HG03469 (cell line): ENCODE measurements at regions not wholly inside any gene's neighbourhood (a gene's known extent, or its start where the extent isn't known, plus 50 kb on each side); places are given as distances from the start of the nearest gene placed in this dataset.
"Not testable (repeated sequence)": the region's sequence is repeated elsewhere in the genome, so short reads cannot be mapped to it uniquely, and the experiment has no call there.

ENCODE experiments used
- ATAC-seq: cut with Tn5 transposase; IDR thresholded peaks from one replicate; pipeline ENCODE4 v1.9.1; 2021; ENCODE audit warnings: mild to moderate bottlenecking, moderate library complexity, moderate number of reproducible peaks; ENCODE audit not compliant: unreplicated experiment

DNA sequence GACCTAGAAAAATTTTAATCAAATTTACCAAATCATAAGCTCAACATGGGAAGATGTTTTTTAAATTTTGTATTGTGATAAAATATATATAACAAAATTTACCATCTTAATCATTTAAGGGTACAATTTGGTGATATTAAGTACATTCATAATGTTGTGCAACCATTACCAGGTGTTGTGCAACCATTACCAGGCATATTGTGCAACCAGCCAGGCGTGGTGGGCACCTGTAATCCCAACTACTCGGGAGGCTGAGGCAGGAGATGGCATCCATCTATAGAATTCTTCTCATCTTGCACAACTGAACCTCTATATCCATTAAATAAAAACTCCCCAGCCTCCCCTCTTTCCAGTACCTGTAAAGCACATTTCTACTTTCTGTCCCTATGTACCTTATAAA lies 124.5 kb upstream of the SLC13A1 start:
- ATAC-seq, result no peak

DNA sequence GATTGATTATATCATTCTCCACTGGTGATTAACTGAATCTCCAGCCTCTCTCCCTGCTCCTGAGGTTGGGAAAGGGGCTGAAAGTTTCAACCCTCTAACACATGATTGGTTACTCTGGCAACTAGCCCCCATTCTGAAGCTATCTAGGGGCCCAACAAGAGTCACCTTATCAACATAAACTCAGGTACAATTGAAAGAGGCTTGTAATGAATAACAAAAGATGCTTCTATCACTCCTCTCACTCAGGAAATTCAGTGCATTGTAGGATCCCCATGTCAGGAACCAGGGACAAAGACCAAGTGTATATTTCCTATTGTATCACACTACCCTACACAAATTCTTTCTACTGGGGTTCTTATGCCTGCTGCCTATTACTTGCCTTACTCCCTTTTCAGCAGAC lies 123.9 kb upstream of the SLC13A1 start:
- no peak for ATAC-seq

DNA sequence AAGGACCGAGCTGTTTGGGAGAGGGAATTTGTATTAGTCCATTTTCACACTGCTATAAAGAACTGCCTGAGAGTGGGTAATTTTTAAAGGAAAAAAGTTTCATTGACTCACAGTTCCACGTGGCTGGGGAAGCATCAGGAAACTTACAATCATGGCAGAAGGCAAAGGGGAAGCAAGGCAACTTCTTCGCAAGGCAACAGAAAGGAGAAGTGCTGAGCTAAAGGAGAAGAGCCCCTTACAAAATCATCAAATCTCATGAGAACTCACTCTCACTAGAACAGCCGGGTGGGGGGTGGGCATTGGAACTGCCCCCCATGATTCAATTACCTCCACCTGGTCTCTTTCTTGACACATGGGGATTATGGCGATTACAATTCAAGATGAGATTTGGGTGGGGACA lies 121.8 kb upstream of the SLC13A1 start:
- not testable (repeated sequence) for ATAC-seq

DNA sequence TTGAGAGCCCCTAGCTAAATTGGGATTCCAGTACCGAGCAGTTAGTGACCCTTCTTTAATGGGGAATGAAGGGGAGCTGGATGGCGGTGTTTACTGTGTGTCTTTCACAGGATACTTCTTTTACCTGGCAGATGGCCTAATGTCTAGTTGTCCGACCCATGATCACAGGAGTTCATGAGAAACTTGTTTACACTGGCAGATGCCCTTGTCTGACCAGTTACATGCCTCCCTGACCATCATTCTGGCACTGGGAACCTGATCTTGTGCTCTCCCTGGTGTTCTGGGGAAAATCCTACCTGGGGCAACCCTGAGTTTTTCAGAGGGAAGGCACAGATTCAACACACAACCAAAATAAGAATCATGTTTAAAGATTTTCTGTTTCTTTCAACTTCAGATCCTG lies 120.1 kb upstream of the SLC13A1 start:
- ATAC-seq, result no peak

DNA sequence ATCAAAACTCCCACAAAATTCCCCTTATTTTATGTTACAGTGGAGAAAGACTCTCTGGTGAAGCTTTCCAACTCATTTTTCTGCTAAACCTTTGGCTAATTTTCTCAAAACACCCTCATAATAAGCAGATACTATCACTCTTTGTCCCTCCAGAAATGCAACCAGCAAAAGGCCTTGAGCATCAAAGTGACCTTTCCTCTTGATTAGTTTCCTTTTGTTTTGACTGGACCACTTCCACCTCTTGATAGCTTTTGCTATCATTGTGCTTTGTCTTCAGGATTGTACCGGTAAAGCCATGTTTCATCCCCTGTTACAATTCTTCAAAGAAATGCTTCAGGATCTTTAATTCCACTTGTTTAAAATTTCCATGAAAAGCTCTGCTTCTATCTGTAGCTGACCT lies 115.1 kb upstream of the SLC13A1 start:
- no peak for ATAC-seq

DNA sequence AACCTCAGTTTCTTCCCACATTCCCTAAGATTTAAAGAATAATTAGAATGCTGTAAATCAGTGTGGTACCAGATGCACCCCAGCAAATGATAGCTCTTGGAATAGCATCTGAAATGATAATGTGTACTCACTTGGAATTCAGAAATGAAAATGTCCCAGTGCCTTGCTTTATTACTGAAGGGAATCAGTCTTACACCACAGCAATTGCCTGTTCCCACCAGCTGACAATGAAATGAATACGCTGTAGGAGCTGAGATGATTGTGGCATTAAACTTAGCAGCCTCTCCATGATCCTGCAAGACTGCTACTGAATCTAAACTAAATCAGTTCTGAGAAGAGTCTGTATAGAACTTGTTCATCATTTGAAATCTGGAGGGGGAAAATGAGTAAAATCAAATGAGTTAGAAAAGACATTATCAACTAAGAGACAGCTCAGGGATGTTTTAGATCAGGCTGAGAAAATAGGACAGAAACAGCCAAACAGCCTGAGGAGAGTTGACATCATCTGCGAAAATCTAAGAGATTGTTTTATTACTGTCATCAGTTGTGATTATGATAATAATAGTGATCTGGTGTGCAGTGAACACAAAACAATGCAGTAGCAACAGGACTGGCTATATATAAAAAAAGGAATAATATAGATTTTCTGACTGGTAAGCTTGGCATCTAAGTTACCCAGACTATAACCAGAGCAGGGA lies 108.6 kb upstream of the SLC13A1 start:
- ATAC-seq, result no peak

DNA sequence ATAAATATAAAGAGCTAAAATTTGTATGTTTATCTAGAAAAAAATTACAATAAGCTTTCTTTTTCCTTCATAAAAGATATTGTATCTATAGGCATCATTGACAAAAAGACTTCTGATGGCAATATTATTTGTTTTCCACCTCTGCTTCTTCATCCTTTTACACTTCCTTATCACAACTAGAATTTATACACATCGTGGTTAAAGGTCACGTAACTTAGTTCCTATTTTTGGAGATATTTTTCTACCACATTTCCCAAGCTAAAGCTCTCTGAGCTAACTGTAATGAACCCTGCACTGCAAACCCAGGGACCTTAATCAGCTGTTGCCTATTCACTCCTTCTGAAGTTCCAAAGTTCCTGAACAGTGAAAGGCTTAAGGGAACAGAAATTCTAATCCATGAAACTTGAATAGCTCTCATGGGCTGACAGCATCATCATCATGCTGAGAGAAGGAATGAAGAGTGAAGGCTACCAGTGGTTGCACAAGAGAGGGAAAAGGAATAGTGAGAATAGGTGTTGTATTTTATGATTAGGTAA lies 106.1 kb upstream of the SLC13A1 start:
- no peak for ATAC-seq

DNA sequence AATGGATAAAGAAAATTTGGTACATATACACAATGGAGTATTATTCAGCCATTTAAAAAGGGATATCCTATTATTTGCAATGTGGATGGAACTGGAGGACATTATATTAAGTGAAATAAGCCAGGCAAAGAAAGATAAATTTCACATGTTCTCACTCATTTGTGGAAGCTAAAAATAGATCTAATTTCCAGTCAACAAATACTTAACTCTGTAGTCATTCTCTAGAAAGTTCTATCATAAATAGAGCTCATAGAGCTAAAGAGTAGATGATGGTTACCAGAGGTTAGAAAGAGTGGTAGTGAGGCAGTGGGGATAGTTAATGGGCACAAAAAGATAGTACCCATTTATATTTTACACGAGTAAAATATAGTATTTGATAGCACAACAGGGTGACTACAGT lies 104.2 kb upstream of the SLC13A1 start:
- ATAC-seq, result no peak

DNA sequence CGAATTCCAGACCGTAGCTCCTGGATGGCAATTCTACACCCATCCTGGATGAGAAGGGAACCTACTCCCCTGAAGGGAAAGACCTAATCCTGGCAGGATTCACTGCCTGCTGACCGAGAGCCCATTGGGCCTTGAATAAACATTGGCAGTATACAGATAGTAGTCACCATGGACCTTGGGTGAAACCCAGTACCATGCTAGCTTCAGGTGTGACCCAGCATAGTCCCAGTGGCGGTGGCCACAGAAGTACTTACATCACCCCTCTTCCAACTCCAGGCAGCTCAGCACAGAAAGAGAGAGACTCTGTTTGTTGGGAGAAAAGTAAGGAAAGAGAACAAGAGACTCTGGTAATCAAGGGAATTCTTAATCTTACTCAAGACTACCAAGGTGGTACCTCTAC lies 97.2 kb upstream of the SLC13A1 start:
- ATAC-seq, result no peak

DNA sequence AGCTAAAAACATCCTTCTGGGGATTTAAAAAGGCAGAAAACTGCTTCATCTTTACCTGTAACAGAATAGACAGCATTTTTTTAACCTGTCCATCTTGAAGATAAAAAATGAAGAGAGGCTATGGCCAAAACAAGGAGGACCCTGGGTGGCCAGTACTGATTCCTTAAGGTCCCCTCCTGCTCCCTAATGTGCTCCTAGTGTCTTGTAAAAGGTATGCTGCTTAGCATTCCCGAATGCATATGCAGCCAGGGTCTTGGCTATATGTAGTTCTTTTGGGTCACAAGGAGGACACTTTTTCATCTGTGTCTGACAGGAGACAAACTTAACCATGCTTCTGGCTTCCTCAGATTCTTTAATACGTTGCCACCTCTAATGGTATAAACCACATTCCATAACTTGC lies 93.9 kb upstream of the SLC13A1 start:
- no peak for ATAC-seq

DNA sequence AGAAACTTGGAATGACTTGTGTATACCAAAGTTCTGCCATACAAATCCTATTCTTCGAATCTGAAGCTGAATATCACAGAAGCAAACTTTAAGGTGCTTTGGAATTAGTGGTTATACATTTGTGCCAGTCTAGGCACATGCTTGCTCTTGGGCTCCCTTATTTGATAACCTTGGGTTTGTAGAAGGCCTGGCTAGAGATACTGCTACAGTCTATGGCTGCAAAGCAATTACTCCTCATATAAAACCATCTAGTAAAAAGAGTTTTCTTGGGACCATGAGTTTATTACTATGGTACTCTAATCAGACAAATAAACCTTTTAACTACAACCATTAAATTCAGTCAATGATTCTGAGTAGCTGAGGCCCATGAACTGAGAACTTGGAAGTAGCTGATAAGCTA lies 92.5 kb upstream of the SLC13A1 start:
- ATAC-seq, result no peak

DNA sequence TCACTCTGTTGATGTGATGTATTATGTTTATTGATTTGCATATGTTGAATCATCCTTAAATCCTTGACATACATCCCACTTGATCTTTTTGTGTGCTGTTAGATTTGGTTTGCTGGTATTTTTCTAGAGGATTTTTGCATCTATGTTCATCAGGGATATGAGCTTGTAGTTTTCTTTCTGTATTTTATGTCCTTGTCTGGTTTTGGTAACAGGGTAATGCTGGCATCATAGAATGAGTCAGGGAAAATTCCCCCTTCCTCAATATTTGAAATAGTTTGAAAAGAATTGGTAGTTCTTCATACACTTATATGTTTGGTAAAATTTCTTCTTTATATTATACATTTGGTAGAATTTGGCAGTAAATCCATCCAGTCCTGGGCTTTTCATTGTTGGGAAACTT lies 89.4 kb upstream of the SLC13A1 start:
- ATAC-seq, result no peak

DNA sequence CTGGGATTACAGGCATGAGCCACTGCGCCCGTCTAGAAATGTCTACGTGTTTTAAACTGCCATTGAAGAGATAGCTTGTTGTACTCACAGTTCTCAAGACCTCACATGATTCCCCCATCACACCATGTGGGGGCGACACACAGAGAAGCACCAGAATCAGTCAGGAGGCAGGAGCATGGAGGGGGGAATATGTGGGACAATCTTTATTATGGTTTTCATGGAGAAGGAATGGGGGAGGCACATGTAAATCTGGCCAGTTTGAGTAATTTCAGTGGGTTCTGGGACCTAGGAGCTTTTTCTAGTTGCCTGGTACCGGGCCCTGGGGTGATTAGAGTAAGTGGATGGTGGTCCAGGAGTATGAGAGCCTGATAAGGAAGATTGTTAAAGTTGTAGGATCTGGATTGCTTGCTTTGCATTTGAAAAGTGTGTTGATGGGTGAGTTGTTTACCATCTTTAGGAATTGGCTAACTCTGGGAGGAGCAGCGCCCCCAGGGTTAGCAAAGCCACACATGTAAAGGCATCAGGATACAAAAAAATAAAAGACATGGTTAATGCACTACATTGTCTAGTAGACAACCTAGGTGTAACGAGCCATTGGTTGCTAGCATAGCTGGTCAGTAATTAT lies 85.4 kb upstream of the SLC13A1 start:
- no peak for ATAC-seq

DNA sequence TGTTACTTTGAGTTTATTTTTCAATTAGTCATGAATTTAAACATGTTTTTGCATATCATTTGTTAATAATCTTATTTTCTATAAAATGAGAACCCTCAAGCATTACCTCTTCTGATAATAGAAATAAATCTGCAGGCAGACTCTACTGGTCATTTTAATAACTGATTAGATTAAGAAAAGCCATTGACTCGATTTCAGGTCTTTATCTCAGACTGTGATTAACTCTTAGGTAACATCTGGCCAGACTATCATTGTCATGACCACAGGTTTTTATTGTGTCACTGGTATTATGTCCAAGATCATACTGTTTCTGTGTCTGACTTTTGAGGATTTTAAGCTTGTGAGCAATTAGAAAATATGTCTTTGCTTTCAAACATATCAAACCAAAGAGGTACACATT lies 83.6 kb upstream of the SLC13A1 start:
- ATAC-seq, result no peak

DNA sequence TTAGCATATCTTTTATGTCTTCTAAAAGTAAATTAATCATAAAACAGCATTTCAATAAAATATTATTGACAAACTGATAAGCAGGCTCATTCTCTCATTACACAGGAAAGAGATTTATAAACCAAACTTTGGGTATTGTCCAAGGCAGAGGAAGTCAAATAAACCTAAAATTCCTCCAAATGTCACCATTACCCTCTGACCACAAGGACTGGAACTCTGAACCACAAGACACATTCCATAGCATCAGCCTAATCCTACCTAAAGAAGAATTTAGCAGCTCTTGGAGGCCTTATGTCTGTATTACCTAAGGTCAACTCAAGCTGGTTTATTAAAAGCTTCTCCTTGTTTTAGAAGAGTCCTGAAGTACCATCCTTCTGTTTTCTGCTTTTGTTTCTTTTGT lies 82.4 kb upstream of the SLC13A1 start:
- ATAC-seq, result no peak

DNA sequence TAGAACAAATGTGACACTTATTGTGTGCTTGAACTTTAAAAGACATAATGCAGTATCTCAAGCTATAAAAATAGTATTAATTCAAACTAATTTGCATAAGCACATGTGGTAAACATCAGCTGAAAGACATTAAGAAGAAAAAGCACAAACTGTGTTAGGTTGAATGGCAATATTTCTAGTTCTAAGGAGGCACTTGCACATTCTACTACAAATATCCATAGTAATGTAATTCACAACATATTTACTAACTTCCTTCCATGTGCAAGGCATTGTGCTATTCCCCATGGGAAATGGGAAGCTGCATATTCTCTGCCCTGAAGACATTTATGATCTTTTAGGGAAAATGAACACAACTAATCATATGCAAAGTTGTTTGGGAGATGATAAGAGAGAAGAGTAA lies 80.2 kb upstream of the SLC13A1 start:
- ATAC-seq, result no peak

DNA sequence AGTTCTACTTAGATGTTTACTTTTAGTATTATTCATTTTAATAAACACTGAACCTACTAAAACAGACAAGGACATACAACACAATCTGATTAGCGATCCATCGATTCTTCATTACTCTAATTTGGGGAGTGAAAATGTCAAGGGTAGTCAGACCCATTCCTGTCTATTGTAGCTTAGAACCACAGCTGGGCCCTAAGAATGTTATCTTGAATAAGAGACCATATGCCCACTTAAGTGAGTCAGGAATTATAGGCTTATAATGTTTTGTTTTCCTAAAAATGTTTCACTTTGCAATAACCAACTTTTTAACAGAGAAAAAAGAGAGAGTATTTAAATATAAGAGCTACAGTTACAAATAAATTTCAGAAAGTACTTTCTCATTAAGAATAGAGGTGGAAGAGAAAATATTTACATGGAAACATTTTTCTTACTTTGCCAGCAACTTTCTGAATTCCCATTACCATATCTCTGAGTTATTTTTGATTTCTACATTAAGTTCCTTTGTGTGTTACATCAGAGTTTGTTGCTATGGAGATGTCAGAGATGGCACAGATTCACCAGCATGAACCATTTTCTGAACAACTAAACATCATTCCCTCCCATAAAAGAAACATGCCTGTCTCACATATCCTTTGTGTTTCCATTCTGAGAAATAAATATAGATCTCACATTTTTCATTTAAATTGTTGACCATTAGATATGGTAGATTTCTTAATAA lies 75.4 kb upstream of the SLC13A1 start:
- no peak for ATAC-seq

DNA sequence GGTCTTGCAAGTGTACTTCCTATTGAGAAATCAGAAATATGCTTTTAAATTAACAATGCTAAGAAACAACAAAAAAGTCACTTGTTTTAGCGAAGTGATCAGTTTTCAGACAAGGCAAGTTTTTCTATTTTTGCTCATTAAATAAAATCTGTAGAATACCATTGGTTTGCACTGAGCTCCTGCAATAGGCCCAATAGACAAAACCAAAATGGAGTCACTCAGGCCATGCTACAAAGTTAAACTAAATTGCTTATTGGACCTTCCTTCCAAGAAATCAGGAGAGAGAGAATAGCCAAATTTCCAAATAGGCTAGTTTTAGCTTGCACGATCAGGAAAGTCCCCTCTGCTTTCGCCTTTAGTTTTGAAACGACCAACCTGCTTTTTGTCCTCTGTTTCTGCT lies 73.4 kb upstream of the SLC13A1 start:
- ATAC-seq, result no peak

DNA sequence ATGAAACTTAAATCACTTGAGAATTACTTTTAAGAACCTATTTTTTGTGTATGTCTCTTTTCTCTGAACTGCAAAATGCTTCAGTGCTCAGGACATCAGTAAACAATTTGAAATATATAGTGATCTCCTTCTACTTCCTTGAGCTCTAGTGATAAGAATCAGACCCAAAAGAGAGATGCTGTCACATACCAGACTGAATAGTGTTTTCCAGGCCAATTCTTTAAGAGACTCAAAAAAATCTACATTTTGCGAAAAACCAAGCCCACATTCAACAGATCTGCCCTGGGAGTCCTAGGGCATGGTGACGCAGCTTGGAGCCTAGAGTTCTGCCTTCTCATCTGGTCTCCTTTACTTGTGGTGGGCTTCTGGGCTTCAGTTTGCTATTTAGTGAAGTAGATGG lies 72.1 kb upstream of the SLC13A1 start:
- no peak for ATAC-seq

DNA sequence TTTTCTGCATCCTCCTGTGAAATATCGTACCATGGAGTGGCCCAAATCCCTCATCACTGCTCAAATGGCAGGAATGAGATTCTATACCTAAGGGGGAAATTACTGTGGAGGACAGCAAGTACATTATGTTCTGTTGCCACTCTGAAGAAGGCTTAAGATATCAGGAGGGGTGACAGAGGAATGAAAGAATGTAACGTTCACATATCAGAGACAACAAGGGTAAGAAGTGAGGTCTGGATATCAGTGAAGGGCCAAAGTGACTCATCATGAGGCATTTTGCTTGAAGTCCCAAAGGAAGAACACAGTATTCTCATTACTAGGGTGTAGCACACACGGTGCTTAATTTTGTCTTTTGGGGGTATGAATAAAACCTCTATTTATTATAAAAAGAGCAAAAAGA lies 71.5 kb upstream of the SLC13A1 start:
- ATAC-seq, result no peak

DNA sequence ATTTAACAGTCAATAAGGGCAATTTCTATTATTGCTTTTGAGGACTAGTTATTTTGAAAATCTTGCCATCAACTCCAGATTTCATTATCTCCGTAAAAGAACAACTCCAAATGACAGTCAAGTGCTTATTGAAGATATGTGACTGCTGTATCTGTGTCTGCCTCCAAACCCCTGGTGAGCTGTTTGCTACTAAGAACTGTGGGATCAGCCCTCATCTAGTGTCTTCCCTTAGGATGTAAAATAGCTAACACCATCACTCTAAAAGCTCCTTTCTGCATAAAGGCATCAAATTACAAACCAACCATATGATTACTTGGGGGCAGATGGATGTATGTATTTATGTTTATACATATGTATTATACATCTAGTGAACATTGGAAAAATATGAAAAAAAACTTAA lies 70.8 kb upstream of the SLC13A1 start:
- no peak for ATAC-seq

DNA sequence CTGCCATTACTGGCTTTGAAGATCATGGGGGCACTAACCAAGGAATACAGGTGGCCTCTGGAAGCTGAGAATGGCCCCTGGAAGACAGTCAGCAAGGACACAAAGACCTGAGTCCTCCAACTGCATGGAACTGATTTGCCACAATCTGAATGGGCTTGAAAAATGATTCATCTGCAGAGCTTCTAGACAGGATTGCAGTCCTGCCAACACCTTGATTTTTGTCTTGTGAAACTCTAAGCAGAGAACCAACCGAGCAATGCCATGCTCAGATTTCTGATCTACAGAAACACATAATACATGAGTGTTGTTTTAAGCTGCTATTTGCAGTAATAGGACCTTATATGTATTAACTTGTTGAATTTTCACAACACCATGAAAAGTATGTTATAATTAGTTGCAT lies 66.1 kb upstream of the SLC13A1 start:
- ATAC-seq, result no peak
